ENCODE measurements at regions not wholly inside any gene's neighbourhood (a gene's known extent, or its start where the extent isn't known, plus 50 kb on each side); places are given as distances from the start of the nearest gene placed in this dataset.

DNA sequence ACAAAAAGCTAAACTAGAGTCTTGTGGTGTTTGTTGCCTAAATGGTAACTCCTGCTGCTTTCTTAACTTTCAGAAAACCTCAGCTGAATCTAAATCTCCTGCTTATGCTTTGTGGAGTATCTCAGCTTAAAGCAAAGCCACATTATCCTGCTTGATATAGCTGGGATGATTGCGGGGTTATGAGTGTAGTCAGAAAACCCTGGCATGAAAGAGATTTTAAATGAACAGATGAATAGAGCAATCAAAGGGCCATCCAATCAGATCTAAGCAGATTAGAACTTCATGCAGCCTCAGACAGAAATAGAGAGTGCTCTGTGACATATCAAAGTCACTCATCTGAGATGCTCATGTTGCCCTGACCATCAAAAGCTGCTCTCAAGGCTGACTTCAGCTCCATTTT, 305.5 kb downstream of the DMRT2 start:
- BruUV-seq (replicated peaks): no TSS peak
- POLR2A ChIA-PET (ENCODE audit: unreplicated experiment): no interaction called here
- no peak for ATAC-seq

DNA sequence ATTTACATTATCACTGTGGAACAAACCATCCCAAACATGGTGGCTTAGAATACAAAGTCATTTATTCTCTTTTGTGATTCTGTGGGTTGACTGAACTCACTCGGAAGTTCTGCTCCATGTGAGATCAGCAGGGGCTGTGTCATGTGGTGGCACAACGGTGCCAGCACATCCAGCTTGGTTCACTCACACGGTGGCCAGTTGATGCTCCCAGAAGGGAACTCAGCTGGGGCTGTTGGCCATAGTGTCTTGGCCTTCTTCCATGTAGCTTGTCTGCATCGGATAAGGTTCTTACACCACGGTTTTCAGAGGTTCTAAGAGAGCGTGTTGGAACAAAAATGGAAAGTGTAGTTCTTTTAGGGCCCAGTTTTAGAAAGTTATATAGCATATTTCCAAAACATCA, 312.7 kb downstream of the DMRT2 start:
- no TSS peak for BruUV-seq (replicated peaks)
- no peak overlapping the region for H3K4me3 ChIP-seq (ENCODE audit: low read length)
- H3F3A ChIP-seq (ENCODE audit: low read length, unreplicated experiment): no peaks in the 10 kb centered on the region
- no peak for ATAC-seq
- no peaks in the 10 kb centered on the region for H3K36me3 ChIP-seq (ENCODE audit: low read depth, low read length)
- ChIA-PET CTCF (no interaction called here), POLR2A (ENCODE audit: unreplicated experiment) (no interaction called here)
- TF ChIP-seq, protein P1, sequence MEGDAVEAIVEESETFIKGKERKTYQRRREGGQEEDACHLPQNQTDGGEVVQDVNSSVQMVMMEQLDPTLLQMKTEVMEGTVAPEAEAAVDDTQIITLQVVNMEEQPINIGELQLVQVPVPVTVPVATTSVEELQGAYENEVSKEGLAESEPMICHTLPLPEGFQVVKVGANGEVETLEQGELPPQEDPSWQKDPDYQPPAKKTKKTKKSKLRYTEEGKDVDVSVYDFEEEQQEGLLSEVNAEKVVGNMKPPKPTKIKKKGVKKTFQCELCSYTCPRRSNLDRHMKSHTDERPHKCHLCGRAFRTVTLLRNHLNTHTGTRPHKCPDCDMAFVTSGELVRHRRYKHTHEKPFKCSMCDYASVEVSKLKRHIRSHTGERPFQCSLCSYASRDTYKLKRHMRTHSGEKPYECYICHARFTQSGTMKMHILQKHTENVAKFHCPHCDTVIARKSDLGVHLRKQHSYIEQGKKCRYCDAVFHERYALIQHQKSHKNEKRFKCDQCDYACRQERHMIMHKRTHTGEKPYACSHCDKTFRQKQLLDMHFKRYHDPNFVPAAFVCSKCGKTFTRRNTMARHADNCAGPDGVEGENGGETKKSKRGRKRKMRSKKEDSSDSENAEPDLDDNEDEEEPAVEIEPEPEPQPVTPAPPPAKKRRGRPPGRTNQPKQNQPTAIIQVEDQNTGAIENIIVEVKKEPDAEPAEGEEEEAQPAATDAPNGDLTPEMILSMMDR (conservative IDR thresholded peaks at IDR 0.05; ENCODE audit: low read depth, low read length): no peak
- no peak for TF ChIP-seq EZH2phosphoT487 (IDR thresholded peaks at IDR 0.05; ENCODE audit: borderline replicate concordance, low read length)
- no peak for TF ChIP-seq EZH2 (IDR thresholded peaks at IDR 0.05; ENCODE audit: low read length, unreplicated experiment)
- H3K9ac ChIP-seq (ENCODE audit: low read length): no peak overlapping the region
- H3K9me2 ChIP-seq (replicated peaks; ENCODE audit: low read length): no peaks in the 10 kb centered on the region
- H2AFZ ChIP-seq (ENCODE audit: low read length): no peak overlapping the region
- H3K9me3 ChIP-seq (ENCODE audit: low read length): no peaks in the 10 kb centered on the region
- H3K4me2 ChIP-seq (ENCODE audit: low read length): no peak overlapping the region
- no peaks in the 10 kb centered on the region for H3K4me1 ChIP-seq (ENCODE audit: insufficient read depth, low read length)
- no peaks in the 10 kb centered on the region for H3K79me2 ChIP-seq (ENCODE audit: low read length)
- no peaks in the 10 kb centered on the region for H3K27me3 ChIP-seq (ENCODE audit: low read length)
- intact Hi-C loops (cut with micrococcal nuclease): no loop called here
- H4K20me1 ChIP-seq (ENCODE audit: low read length): no peaks in the 10 kb centered on the region
- DNase-seq: no peak
- no peak overlapping the region for H3K27ac ChIP-seq (ENCODE audit: low read length)

More for the DNA sequence above, 305.5 kb downstream of the DMRT2 start:
- no peak overlapping the region for H3K27ac ChIP-seq (ENCODE audit: low read length)
- CTCF ChIA-PET: no interaction called here
- no peaks in the 10 kb centered on the region for H3K27me3 ChIP-seq (ENCODE audit: low read length)
- no peaks in the 10 kb centered on the region for H3K79me2 ChIP-seq (ENCODE audit: low read length)
- intact Hi-C loops (cut with micrococcal nuclease): no loop called here
- H3F3A ChIP-seq (ENCODE audit: low read length, unreplicated experiment): no peaks in the 10 kb centered on the region
- H3K36me3 ChIP-seq (ENCODE audit: low read depth, low read length): no peaks in the 10 kb centered on the region
- no peak overlapping the region for H3K4me3 ChIP-seq (ENCODE audit: low read length)
- no peaks in the 10 kb centered on the region for H4K20me1 ChIP-seq (ENCODE audit: low read length)
- TF ChIP-seq EZH2 (IDR thresholded peaks at IDR 0.05; ENCODE audit: low read length, unreplicated experiment) (no peak), EZH2phosphoT487 (IDR thresholded peaks at IDR 0.05; ENCODE audit: borderline replicate concordance, low read length) (no peak)
- TF ChIP-seq, protein P1 (conservative IDR thresholded peaks at IDR 0.05; ENCODE audit: low read depth, low read length): no peak
- H3K4me1 ChIP-seq (ENCODE audit: insufficient read depth, low read length): no peaks in the 10 kb centered on the region
- no peaks in the 10 kb centered on the region for H3K9me2 ChIP-seq (replicated peaks; ENCODE audit: low read length)
- no peaks in the 10 kb centered on the region for H3K9me3 ChIP-seq (ENCODE audit: low read length)
- DNase-seq: no peak
- no peak overlapping the region for H3K9ac ChIP-seq (ENCODE audit: low read length)
- no peak overlapping the region for H2AFZ ChIP-seq (ENCODE audit: low read length)
- H3K4me2 ChIP-seq (ENCODE audit: low read length): no peak overlapping the region

DNA sequence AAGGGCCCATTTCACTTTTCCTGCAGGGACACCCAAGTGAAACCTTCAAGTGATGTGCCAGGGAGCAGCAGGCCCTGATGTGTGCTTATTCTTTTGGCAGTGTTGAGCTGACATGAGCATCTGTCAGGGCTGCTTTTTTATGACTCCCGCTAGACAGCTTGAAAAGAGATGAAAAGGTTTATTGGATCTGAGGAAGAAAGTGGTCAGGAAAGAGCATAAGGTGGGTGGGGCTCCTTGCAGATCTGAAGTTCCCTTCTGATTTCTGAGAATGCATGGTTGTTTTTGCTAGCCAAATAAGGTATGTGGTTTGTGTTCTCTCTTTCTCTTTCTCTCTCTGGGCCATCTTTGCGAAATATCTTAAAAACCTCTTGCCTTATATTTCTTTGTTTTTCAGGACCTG, 316.1 kb downstream of the DMRT2 start:
- Histone ChIP-seq H3K4me3 (ENCODE audit: low read length) (no peak overlapping the region), H2AFZ (ENCODE audit: low read length) (no peak overlapping the region), H3K9ac (ENCODE audit: low read length) (no peak overlapping the region), H3K9me3 (ENCODE audit: low read length) (no peaks in the 10 kb centered on the region), H3K4me1 (ENCODE audit: insufficient read depth, low read length) (no peaks in the 10 kb centered on the region), H4K20me1 (ENCODE audit: low read length) (no peaks in the 10 kb centered on the region), H3K27ac (ENCODE audit: low read length) (no peak overlapping the region), H3K9me2 (replicated peaks; ENCODE audit: low read length) (no peaks in the 10 kb centered on the region), H3K4me2 (ENCODE audit: low read length) (no peak overlapping the region), H3K27me3 (ENCODE audit: low read length) (no peaks in the 10 kb centered on the region), H3K36me3 (ENCODE audit: low read depth, low read length) (no peaks in the 10 kb centered on the region), H3F3A (ENCODE audit: low read length, unreplicated experiment) (no peaks in the 10 kb centered on the region), H3K79me2 (ENCODE audit: low read length) (no peaks in the 10 kb centered on the region)
- TF ChIP-seq EZH2phosphoT487 (IDR thresholded peaks at IDR 0.05; ENCODE audit: borderline replicate concordance, low read length) (no peak), EZH2 (IDR thresholded peaks at IDR 0.05; ENCODE audit: low read length, unreplicated experiment) (no peak)
- TF ChIP-seq, protein P1 (conservative IDR thresholded peaks at IDR 0.05; ENCODE audit: low read depth, low read length): no peak
- no TSS peak for BruUV-seq (replicated peaks)
- intact Hi-C loops (cut with micrococcal nuclease): no loop called here
- ATAC-seq (no peak), DNase-seq (no peak)
- CTCF ChIA-PET: no interaction called here
- POLR2A ChIA-PET (ENCODE audit: unreplicated experiment): no interaction called here
